BJ (cell line): ENCODE measurements at regions not wholly inside any gene's neighbourhood (a gene's known extent, or its start where the extent isn't known, plus 50 kb on each side); places are given as distances from the start of the nearest gene placed in this dataset.

Source experiments
- CTCF ChIA-PET: fragments of 350-600 bp; formaldehyde crosslinking; extraction: SDS; loops from one replicate; lab custom pipeline; 2021; ENCODE audit warnings: antibody characterized with exemption, inconsistent platforms; lab: Yijun Ruan, JAX
- POLR2A ChIA-PET: fragments of 300-600 bp; sonication (Branson Sonifier 250); formaldehyde crosslinking; extraction: SDS; loops from one replicate; lab custom pipeline; 2021; ENCODE audit warnings: antibody characterized with exemption; lab: Charles Lee
- DNase-seq: peaks from one replicate; pipeline ENCODE4 v3.0.0-alpha.2; 2011; ENCODE audit warnings: low read depth
- H3K27me3 ChIP-seq: 2 replicates; pipeline ENCODE4 v1.6.0; 2011; ENCODE audit warnings: low read length; ENCODE audit not compliant: control insufficient read depth, insufficient read depth
- H3K36me3 ChIP-seq: 2 replicates; pipeline ENCODE4 v1.5.1; 2011; ENCODE audit warnings: low read length; ENCODE audit not compliant: control insufficient read depth, insufficient read depth
- H3K4me3 ChIP-seq: 2 replicates; pipeline ENCODE4 v1.5.1; 2011; ENCODE audit warnings: low read depth, mild to moderate bottlenecking, control low read depth, low read length
- CTCF ChIP-seq: IDR thresholded peaks from 2 replicates; pipeline ENCODE4 v1.5.1; 2011; ENCODE audit warnings: low read depth, mild to moderate bottlenecking, control low read depth, inconsistent platforms, low read length, moderate library complexity; ENCODE audit not compliant: insufficient read depth

GRCh38 chr4:24404281-24404680, 180.1 kb downstream of the DHX15 start:
- Histone ChIP-seq H3K4me3 (no peak overlapping the region), H3K36me3 (no peaks in the 10 kb centered on the region), H3K27me3 (no peaks in the 10 kb centered on the region)
- DNase-seq, result no peak
- POLR2A ChIA-PET, result no interaction called here
- no peak for TF ChIP-seq CTCF
- CTCF ChIA-PET, result no interaction called here

GRCh38 chr4:24403265-24403664, 181.1 kb downstream of the DHX15 start:
- ChIA-PET POLR2A (no interaction called here), CTCF (no interaction called here)
- no peak for TF ChIP-seq CTCF

GRCh38 chr4:24400537-24400936, 183.8 kb downstream of the DHX15 start:
- Histone ChIP-seq H3K36me3 (no peaks in the 10 kb centered on the region), H3K27me3 (no peaks in the 10 kb centered on the region), H3K4me3 (no peak overlapping the region)
- DNase-seq, result no peak
- POLR2A ChIA-PET, result no interaction called here
- TF ChIP-seq CTCF, result no peak
- CTCF ChIA-PET, result no interaction called here

More at GRCh38 chr4:24403265-24403664, 181.1 kb downstream of the DHX15 start:
- Histone ChIP-seq H3K36me3 (no peaks in the 10 kb centered on the region), H3K27me3 (no peaks in the 10 kb centered on the region), H3K4me3 (no peak overlapping the region)
- no peak for DNase-seq

- Histone ChIP-seq H3K27me3 (no peaks in the 10 kb centered on the region), H3K4me3 (no peak overlapping the region), H3K36me3 (no peaks in the 10 kb centered on the region)
- POLR2A ChIA-PET, result no interaction called here
- CTCF ChIA-PET, result interaction anchor here (0.9 kb wide), 1 partner anchor 32 kb away, joined by 3 read pairs; no protein-coding TSS in a partner anchor
- DNase-seq, result no peak
- no peak for TF ChIP-seq CTCF
These were observed 187.4 kb downstream of the DHX15 start for GRCh38 chr4:24396988-24397387.

- TF ChIP-seq CTCF, result no peak
- ChIA-PET POLR2A (no interaction called here), CTCF (interaction anchor here (0.6 to 0.9 kb wide), 2 partner anchors 31 to 165 kb away, joined by 3 read pairs; no protein-coding TSS in a partner anchor)
- Histone ChIP-seq H3K36me3 (no peaks in the 10 kb centered on the region), H3K27me3 (no peaks in the 10 kb centered on the region), H3K4me3 (no peak overlapping the region)
- no peak for DNase-seq
These were observed 188.4 kb downstream of the DHX15 start for GRCh38 chr4:24395937-24396336.
